IMR-90 (cell line): ENCODE measurements at regions not wholly inside any gene's neighbourhood (a gene's known extent, or its start where the extent isn't known, plus 50 kb on each side); places are given as distances from the start of the nearest gene placed in this dataset.

Experiments
- ATAC-seq: fragments of 200-7000 bp; cut with Tn5 transposase; 2 replicates; pipeline ENCODE4 v1.9.1; 2020; ENCODE audit warnings: low read depth, mild to moderate bottlenecking, moderate library complexity
- BruUV-seq: library from RNA; stranded (reverse); fragments of 400-500 nt; replicated peaks from 2 replicates; lab custom pipeline; 2021; lab: Mats Ljungman, UMichigan
- CTCF ChIA-PET: fragments of 300-600 bp; formaldehyde crosslinking; extraction: SDS; loops from one replicate; lab custom pipeline; 2021; ENCODE audit warnings: antibody characterized with exemption; lab: Yijun Ruan, JAX
- POLR2A ChIA-PET: fragments of 300-600 bp; sonication (Branson Sonifier 250); formaldehyde crosslinking; loops from one replicate; lab custom pipeline; 2022; ENCODE audit warnings: antibody characterized with exemption; ENCODE audit not compliant: unreplicated experiment; lab: Charles Lee
- DNase-seq: peaks from one replicate; pipeline ENCODE4 v3.0.0; 2013
- H2AFZ ChIP-seq: replicated peaks from 2 replicates; pipeline ENCODE3; 2013; ENCODE audit warnings: low read length, mild to moderate bottlenecking; ENCODE audit not compliant: poor library complexity
- H2AK5ac ChIP-seq: 2 replicates; pipeline ENCODE4 v1.6.1; 2013; ENCODE audit warnings: low read depth, low read length, inconsistent platforms
- H2AK9ac ChIP-seq: replicated peaks from 2 replicates; pipeline ENCODE3; 2013; ENCODE audit warnings: mild to moderate bottlenecking, low read depth, low read length, moderate library complexity; ENCODE audit not compliant: poor library complexity
- H2BK120ac ChIP-seq: 2 replicates; pipeline ENCODE4 v1.6.1; 2013; ENCODE audit warnings: low read depth, low read length, inconsistent platforms
- H2BK15ac ChIP-seq: 3 replicates; pipeline ENCODE4 v1.6.1; 2013; ENCODE audit warnings: low read depth, low read length, inconsistent platforms
- H2BK20ac ChIP-seq: 2 replicates; pipeline ENCODE4 v1.6.1; 2013; ENCODE audit warnings: low read depth, mild to moderate bottlenecking, inconsistent platforms, low read length, moderate library complexity
- H2BK5ac ChIP-seq: 2 replicates; pipeline ENCODE4 v1.6.1; 2013; ENCODE audit warnings: mild to moderate bottlenecking, low read depth, low read length, inconsistent platforms; ENCODE audit not compliant: poor library complexity, severe bottlenecking
- H3K14ac ChIP-seq: replicated peaks from 2 replicates; pipeline ENCODE4 v1.6.1; 2013; ENCODE audit warnings: low read depth, low read length, inconsistent platforms
- H3K18ac ChIP-seq: 2 replicates; pipeline ENCODE4 v1.6.1; 2013; ENCODE audit warnings: low read depth, low read length, control low read depth
- H3K23ac ChIP-seq: 2 replicates; pipeline ENCODE4 v1.6.1; 2013; ENCODE audit warnings: low read depth, low read length, inconsistent platforms
- H3K27ac ChIP-seq: 2 replicates; pipeline ENCODE4 v1.5.1; 2013; ENCODE audit warnings: mild to moderate bottlenecking, control low read depth, low read length; ENCODE audit not compliant: insufficient read depth
- H3K27me3 ChIP-seq: 2 replicates; pipeline ENCODE4 v1.6.1; 2013; ENCODE audit warnings: low read length; ENCODE audit not compliant: control insufficient read depth, insufficient read depth
- H3K36me3 ChIP-seq: 2 replicates; pipeline ENCODE4 v1.6.1; 2013; ENCODE audit warnings: low read length, mixed read lengths; ENCODE audit not compliant: control insufficient read depth, insufficient read depth
- H3K4ac ChIP-seq: 2 replicates; pipeline ENCODE4 v1.6.1; 2013; ENCODE audit warnings: low read depth, low read length, inconsistent platforms
- H3K4me1 ChIP-seq: 2 replicates; pipeline ENCODE4 v1.6.1; 2013; ENCODE audit warnings: low read length, mixed read lengths; ENCODE audit not compliant: control insufficient read depth, insufficient read depth
- H3K4me2 ChIP-seq: 2 replicates; pipeline ENCODE4 v1.6.1; 2013; ENCODE audit warnings: low read depth, mild to moderate bottlenecking, control low read depth, low read length, moderate library complexity
- H3K4me3 ChIP-seq: 2 replicates; pipeline ENCODE4 v1.5.1; 2013; ENCODE audit warnings: low read depth, mild to moderate bottlenecking, control low read depth, low read length, moderate library complexity; ENCODE audit not compliant: insufficient read depth
- H3K56ac ChIP-seq: 2 replicates; pipeline ENCODE4 v1.6.1; 2013; ENCODE audit warnings: low read length, inconsistent platforms; ENCODE audit not compliant: insufficient read depth; ENCODE audit errors: extremely low read depth
- H3K79me1 ChIP-seq, 2 experiments: 2 replicates each; pipeline ENCODE4 v1.6.1; 2013; ENCODE audit warnings: low read length in 2 of 2, inconsistent platforms in 1 of 2, low read depth in 1 of 2
- H3K9ac ChIP-seq: 2 replicates; pipeline ENCODE4 v1.6.1; 2013; ENCODE audit warnings: low read depth, low read length, control low read depth
- H3K9me1 ChIP-seq: 2 replicates; pipeline ENCODE4 v1.6.1; 2013; ENCODE audit warnings: low read length, inconsistent platforms; ENCODE audit not compliant: insufficient read depth
- H3K9me3 ChIP-seq: 2 replicates; pipeline ENCODE4 v1.6.1; 2013; ENCODE audit warnings: low read length; ENCODE audit not compliant: control insufficient read depth, insufficient read depth
- H4K20me1 ChIP-seq: 2 replicates; pipeline ENCODE4 v1.6.1; 2013; ENCODE audit warnings: low read length, inconsistent platforms; ENCODE audit not compliant: insufficient read depth
- H4K5ac ChIP-seq: 2 replicates; pipeline ENCODE4 v1.6.1; 2013; ENCODE audit warnings: mild to moderate bottlenecking, low read depth, low read length, control low read depth
- H4K8ac ChIP-seq, 2 experiments: 2 replicates each; pipeline ENCODE4 v1.6.1; 2013; ENCODE audit warnings: low read depth in 2 of 2, low read length in 2 of 2, control low read depth in 1 of 2, inconsistent platforms in 1 of 2
- H4K91ac ChIP-seq: 2 replicates; pipeline ENCODE4 v1.6.1; 2013; ENCODE audit warnings: low read depth, low read length, inconsistent platforms; ENCODE audit not compliant: insufficient read depth
- BHLHE40 ChIP-seq: fragments of 150-350 bp; IDR thresholded peaks from 2 replicates; pipeline ENCODE4 v1.6.1; 2016; ENCODE audit warnings: mild to moderate bottlenecking, low read depth, low read length
- CEBPB ChIP-seq: IDR thresholded peaks from 2 replicates; pipeline ENCODE4 v1.6.1; 2012; ENCODE audit warnings: low read depth, low read length, improper control_type of control experiment
- CHD1 ChIP-seq: IDR thresholded peaks from 2 replicates; pipeline ENCODE4 v1.6.1; 2012; ENCODE audit warnings: low read depth, low read length, improper control_type of control experiment
- CTCF ChIP-seq: conservative IDR thresholded peaks from 2 replicates; pipeline ENCODE4 v1.5.1; 2012; ENCODE audit warnings: mild to moderate bottlenecking, low read depth, low read length, improper control_type of control experiment
- ELK1 ChIP-seq: fragments of 150-350 bp; IDR thresholded peaks from 2 replicates; pipeline ENCODE4 v1.6.1; 2016; ENCODE audit warnings: low read depth, mild to moderate bottlenecking, low read length, moderate library complexity, borderline replicate concordance
- FOS ChIP-seq: fragments of 150-350 bp; IDR thresholded peaks from 2 replicates; pipeline ENCODE4 v1.6.1; 2016; ENCODE audit warnings: low read depth, low read length
- MAFK ChIP-seq: IDR thresholded peaks from 2 replicates; pipeline ENCODE4 v1.6.1; 2012; ENCODE audit warnings: low read depth, low read length, improper control_type of control experiment
- MAZ ChIP-seq: IDR thresholded peaks from 2 replicates; pipeline ENCODE4 v1.6.1; 2012; ENCODE audit warnings: low read depth, mild to moderate bottlenecking, low read length, improper control_type of control experiment, moderate library complexity, borderline replicate concordance
- MXI1 ChIP-seq: IDR thresholded peaks from 2 replicates; pipeline ENCODE4 v1.6.1; 2012; ENCODE audit warnings: low read depth, mild to moderate bottlenecking, low read length, moderate library complexity, borderline replicate concordance
- NFE2L2 ChIP-seq: fragments of 150-350 bp; IDR thresholded peaks from 2 replicates; pipeline ENCODE4 v1.6.1; 2016; ENCODE audit warnings: low read depth, mild to moderate bottlenecking, low read length
- POLR2A ChIP-seq: IDR thresholded peaks from 2 replicates; pipeline ENCODE4 v1.6.1; 2012; ENCODE audit warnings: mild to moderate bottlenecking, low read depth, low read length
- RAD21 ChIP-seq: IDR thresholded peaks from 2 replicates; pipeline ENCODE4 v1.6.1; 2012; ENCODE audit warnings: low read length, improper control_type of control experiment
- RCOR1 ChIP-seq: IDR thresholded peaks from 2 replicates; pipeline ENCODE4 v1.6.1; 2012; ENCODE audit warnings: mild to moderate bottlenecking, low read length, improper control_type of control experiment; ENCODE audit not compliant: insufficient replicate concordance
- RFX5 ChIP-seq: IDR thresholded peaks from 2 replicates; pipeline ENCODE4 v1.8.0; 2012; ENCODE audit warnings: low read depth, mild to moderate bottlenecking, low read length, moderate library complexity
- SMC3 ChIP-seq: fragments of 150-350 bp; IDR thresholded peaks from 2 replicates; pipeline ENCODE4 v1.6.1; 2016; ENCODE audit warnings: low read depth, mild to moderate bottlenecking, antibody characterized with exemption, low read length, moderate library complexity
- USF2 ChIP-seq: fragments of 150-350 bp; IDR thresholded peaks from 2 replicates; pipeline ENCODE4 v1.6.1; 2017; ENCODE audit warnings: mild to moderate bottlenecking, antibody characterized with exemption, low read length, low read depth
- WGBS, 2 experiments: methylation state at CpG; one replicate each; pipeline versions ENCODE4 v1.1.5 to v1.1.7; 2013; ENCODE audit warnings: missing lambda C conversion rate in 2 of 2; ENCODE audit not compliant: insufficient read length in 1 of 2; ENCODE audit errors: extremely low coverage in 2 of 2; 5-methylcytosine and 5-hydroxymethylcytosine counted together
- dilution Hi-C: fragments of 300-500 bp; cut with HindIII; formaldehyde crosslinking; loops from one replicate; pipeline ENCODE4 v1.14.3; 2018; ENCODE audit warnings: low sequenced_read_pairs; ENCODE audit not compliant: unreplicated experiment
- in situ Hi-C: fragments of 300-500 bp; cut with MboI; formaldehyde crosslinking; loops from 3 replicates; pipeline ENCODE4 v1.14.3; 2019; ENCODE audit warnings: low sequenced_read_pairs, inconsistent platforms, mixed read lengths
- intact Hi-C: fragments of 100-400 bp; cut with micrococcal nuclease; formaldehyde crosslinking; loops from 2 replicates; pipeline ENCODE4 v1.10.0; 2022

GRCh38 chr3:191894406-191894805, 433.4 kb downstream of the PYDC2 start:
- no peaks in the 10 kb centered on the region for H3K9me1 ChIP-seq
- ChIA-PET CTCF (no interaction called here), POLR2A (no interaction called here)
- no peak overlapping the region for H2BK20ac ChIP-seq
- no peak overlapping the region for H2BK120ac ChIP-seq
- no peaks in the 10 kb centered on the region for H3K36me3 ChIP-seq
- no peak overlapping the region for H4K8ac ChIP-seq
- intact Hi-C loops, result no loop called here
- no peak overlapping the region for H3K18ac ChIP-seq
- BruUV-seq, result no TSS peak
- in situ Hi-C loops, result no loop called here
- H2AFZ ChIP-seq, result no peak overlapping the region
- dilution Hi-C loops, result no loop called here
- H3K79me1 ChIP-seq, result no peaks in the 10 kb centered on the region
- H3K27ac ChIP-seq, result no peak overlapping the region
- DNase-seq, result no peak
- no peak for ATAC-seq
- H3K4ac ChIP-seq, result no peak overlapping the region
- no peak overlapping the region for H3K4me3 ChIP-seq
- no peak overlapping the region for H4K91ac ChIP-seq
- no peak overlapping the region for H2AK9ac ChIP-seq
- H2BK15ac ChIP-seq, result no peak overlapping the region
- no peak overlapping the region for H4K5ac ChIP-seq
- no peaks in the 10 kb centered on the region for H3K27me3 ChIP-seq
- no peak overlapping the region for H3K23ac ChIP-seq
- H3K56ac ChIP-seq, result no peak overlapping the region
- no peaks in the 10 kb centered on the region for H3K4me1 ChIP-seq
- no peaks in the 10 kb centered on the region for H4K20me1 ChIP-seq
- H3K9ac ChIP-seq, result no peak overlapping the region
- WGBS, 2 experiments, result no CpG with 5 or more reads among the region's 1 CpG
- H3K4me2 ChIP-seq, result no peak overlapping the region
- H2BK5ac ChIP-seq, result no peak overlapping the region
- TF ChIP-seq RAD21, result no peak
- no peak for TF ChIP-seq MAFK
- TF ChIP-seq RFX5, result no peak
- no peak for TF ChIP-seq USF2
- TF ChIP-seq CTCF, result no peak
- TF ChIP-seq SMC3, result no peak
- no peak for TF ChIP-seq MXI1
- TF ChIP-seq NFE2L2, result no peak
- no peak for TF ChIP-seq CHD1
- TF ChIP-seq BHLHE40, result no peak
- no peak for TF ChIP-seq CEBPB
- TF ChIP-seq MAZ, result no peak
- no peak for TF ChIP-seq POLR2A
- TF ChIP-seq FOS, result no peak
- TF ChIP-seq RCOR1, result no peak
- no peak for TF ChIP-seq ELK1
- no peak overlapping the region for H3K14ac ChIP-seq
- no peak overlapping the region for H2AK5ac ChIP-seq
- no peaks in the 10 kb centered on the region for H3K9me3 ChIP-seq
